ENCODE measurements at regions not wholly inside any gene's neighbourhood (a gene's known extent, or its start where the extent isn't known, plus 50 kb on each side); places are given as distances from the start of the nearest gene placed in this dataset.

DNA sequence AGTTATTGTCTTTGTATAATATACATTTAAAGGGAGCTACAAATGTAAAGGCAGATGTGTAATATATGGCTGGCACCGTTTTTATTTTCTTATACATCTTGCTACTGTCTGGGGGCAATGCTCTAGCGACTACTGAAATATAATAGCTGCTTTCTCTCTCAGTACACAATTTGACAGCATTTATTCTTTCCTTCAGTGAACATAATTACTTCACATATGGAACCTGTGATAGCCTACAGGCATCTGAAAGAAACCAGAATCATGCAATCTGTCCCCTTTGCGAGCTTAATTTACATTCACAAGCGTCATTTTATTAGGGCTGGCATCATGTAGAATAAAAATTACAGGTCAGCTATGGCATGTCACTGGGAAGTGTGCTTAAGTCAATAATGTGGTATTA is 557.5 kb upstream of the PTBP2 start:
- no peak overlapping the region for H3K4me3 ChIP-seq (ENCODE audit: low read depth, low read length)
- TF ChIP-seq, protein P1, sequence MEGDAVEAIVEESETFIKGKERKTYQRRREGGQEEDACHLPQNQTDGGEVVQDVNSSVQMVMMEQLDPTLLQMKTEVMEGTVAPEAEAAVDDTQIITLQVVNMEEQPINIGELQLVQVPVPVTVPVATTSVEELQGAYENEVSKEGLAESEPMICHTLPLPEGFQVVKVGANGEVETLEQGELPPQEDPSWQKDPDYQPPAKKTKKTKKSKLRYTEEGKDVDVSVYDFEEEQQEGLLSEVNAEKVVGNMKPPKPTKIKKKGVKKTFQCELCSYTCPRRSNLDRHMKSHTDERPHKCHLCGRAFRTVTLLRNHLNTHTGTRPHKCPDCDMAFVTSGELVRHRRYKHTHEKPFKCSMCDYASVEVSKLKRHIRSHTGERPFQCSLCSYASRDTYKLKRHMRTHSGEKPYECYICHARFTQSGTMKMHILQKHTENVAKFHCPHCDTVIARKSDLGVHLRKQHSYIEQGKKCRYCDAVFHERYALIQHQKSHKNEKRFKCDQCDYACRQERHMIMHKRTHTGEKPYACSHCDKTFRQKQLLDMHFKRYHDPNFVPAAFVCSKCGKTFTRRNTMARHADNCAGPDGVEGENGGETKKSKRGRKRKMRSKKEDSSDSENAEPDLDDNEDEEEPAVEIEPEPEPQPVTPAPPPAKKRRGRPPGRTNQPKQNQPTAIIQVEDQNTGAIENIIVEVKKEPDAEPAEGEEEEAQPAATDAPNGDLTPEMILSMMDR (IDR thresholded peaks at IDR 0.05; ENCODE audit: borderline replicate concordance, insufficient read depth, low read depth, low read length), result no peak

DNA sequence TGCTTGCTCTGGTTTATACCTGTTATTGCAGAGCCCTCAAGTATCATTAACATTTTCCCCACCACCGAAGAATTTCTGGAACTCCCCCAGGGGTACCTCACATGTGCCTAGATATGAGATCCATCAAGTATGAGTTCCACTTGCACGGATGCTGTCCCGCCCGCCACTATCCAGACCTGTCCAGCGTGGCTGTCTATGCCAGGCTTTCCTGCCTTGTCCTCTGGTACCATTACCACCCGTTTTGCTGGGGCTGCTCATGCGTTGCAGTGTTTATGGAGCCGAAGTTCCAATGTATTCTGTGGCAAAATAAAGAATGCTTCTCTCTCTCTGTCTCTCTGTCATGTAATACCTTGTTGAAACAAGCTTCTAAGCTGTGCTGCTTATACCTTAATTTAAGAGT is 543.5 kb upstream of the PTBP2 start:
- TF ChIP-seq, protein P1 (IDR thresholded peaks at IDR 0.05; ENCODE audit: borderline replicate concordance, insufficient read depth, low read depth, low read length), result no peak
- H3K4me3 ChIP-seq (ENCODE audit: low read depth, low read length), result no peak overlapping the region

DNA sequence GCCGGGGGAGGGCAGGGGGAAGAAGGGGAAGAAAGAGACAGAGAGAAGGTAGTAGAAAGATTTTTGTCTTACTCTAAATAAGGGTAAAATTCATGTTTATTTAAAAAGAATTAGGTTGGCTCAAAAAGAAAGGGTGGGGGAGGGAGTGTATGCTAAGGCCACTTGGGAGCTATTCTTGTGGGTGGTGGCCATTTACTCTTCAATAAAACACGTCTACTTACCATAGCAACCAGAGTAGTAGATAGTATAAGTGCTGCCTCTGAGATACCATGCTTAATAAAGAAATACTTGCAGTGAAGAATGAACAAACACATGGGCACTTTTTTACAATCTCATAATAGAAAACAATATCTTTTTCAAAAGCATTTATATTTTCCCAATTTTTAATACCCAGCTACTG is 538.1 kb upstream of the PTBP2 start:
- no peak overlapping the region for H3K4me3 ChIP-seq (ENCODE audit: low read depth, low read length)
- TF ChIP-seq, protein P1 (IDR thresholded peaks at IDR 0.05; ENCODE audit: borderline replicate concordance, insufficient read depth, low read depth, low read length), result no peak

DNA sequence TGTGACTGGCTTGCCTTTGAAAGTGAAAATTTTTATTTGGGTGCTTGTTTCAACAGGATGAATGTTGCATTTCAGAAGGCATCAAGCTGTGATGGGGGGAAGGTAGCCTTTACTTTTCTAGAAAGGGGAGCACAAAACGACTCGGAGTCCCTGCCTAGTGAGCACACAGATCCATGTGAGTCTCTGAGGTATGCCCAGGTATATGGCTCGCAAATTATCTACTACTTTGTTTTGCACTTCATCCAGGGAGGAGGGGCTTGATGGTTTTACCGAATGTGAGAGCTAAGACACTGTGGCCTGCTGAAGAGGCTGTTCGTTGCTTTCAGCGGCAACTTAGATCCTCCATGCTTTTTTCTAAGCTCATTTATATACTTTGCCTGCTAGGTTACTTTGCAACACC is 537.7 kb upstream of the PTBP2 start:
- TF ChIP-seq, protein P1 (IDR thresholded peaks at IDR 0.05; ENCODE audit: borderline replicate concordance, insufficient read depth, low read depth, low read length), result no peak
- H3K4me3 ChIP-seq (ENCODE audit: low read depth, low read length), result no peak overlapping the region

DNA sequence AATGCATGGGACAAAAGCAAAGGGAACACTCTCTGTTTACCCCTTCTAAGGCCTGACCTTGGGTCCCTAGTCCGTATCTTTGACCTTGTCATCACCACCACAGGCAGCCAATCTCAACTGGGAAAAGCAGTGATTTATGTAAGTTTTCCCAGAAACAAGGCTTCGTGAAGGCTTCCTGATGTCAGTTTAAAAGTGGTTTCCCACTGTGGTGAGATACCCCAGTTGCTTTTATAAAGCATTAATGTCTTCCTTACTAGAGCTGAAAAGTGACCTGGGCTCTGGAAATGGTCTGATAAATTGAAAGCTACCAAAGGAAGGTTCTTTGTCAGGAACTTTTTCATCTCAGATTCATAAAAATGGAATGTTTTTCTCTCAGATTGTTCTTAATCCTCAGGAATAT is 536.4 kb upstream of the PTBP2 start:
- TF ChIP-seq, protein P1 (IDR thresholded peaks at IDR 0.05; ENCODE audit: borderline replicate concordance, insufficient read depth, low read depth, low read length), result no peak
- no peak overlapping the region for H3K4me3 ChIP-seq (ENCODE audit: low read depth, low read length)

DNA sequence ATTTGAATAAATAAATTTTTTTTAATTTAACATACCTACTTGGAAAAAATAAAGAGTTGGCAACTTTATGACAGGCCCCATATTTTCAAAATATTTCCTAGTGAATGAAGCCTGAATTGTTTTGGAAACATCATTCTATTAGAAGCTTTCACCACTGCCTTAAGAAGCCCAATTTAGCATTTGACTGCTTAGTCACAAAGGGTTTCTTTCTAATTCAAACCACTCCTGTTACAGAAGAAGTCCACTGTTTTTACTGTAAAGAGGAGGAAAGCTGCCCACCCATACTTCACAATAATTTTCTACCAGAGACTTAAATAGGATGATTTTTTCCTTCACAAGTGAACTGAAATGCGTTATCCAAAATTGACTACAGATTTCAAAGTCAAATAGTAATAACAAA is 534.6 kb upstream of the PTBP2 start:
- TF ChIP-seq, protein P1 (IDR thresholded peaks at IDR 0.05; ENCODE audit: borderline replicate concordance, insufficient read depth, low read depth, low read length), result no peak
- no peak overlapping the region for H3K4me3 ChIP-seq (ENCODE audit: low read depth, low read length)

DNA sequence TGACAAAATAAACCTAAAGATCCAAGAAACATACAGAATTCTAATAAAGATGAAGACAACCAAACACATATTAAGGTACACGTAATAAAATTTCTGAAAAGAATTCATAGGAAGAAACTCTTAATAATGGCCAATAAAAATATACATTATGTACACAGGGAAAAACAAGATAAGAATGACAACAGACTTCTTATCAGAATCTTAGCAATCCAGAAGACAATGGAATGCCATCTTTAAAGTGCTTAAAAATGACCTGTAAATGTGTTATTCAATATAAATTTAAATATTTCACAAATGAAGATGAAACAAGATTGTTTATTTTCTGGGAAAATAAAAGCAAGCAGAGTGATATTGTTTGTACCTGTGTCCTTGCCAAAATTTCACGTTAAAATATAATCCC is 530.4 kb upstream of the PTBP2 start:
- no peak overlapping the region for H3K4me3 ChIP-seq (ENCODE audit: low read depth, low read length)
- TF ChIP-seq, protein P1 (IDR thresholded peaks at IDR 0.05; ENCODE audit: borderline replicate concordance, insufficient read depth, low read depth, low read length), result no peak
